OCI-LY1 (cell line): ENCODE measurements at regions not wholly inside any gene's neighbourhood (a gene's known extent, or its start where the extent isn't known, plus 50 kb on each side); places are given as distances from the start of the nearest gene placed in this dataset.

Source experiments
- H2AFZ ChIP-seq: fragments of 200-600 bp; sonication (generic), shearing (Covaris generic); 2 replicates; pipeline ENCODE4 v1.6.0; 2014; ENCODE audit warnings: antibody characterized with exemption, mild to moderate bottlenecking, low read length
- H3F3A ChIP-seq: fragments of 200-600 bp; sonication (generic), shearing (Covaris generic); 2 replicates; pipeline ENCODE4 v1.6.0; 2014; ENCODE audit warnings: mild to moderate bottlenecking, antibody characterized with exemption, low read length, moderate library complexity; ENCODE audit not compliant: insufficient read depth
- H3K27ac ChIP-seq: fragments of 200-600 bp; sonication (generic); 2 replicates; pipeline ENCODE4 v1.5.1; 2014; ENCODE audit warnings: low read length, mixed run types, mild to moderate bottlenecking, low read depth; ENCODE audit not compliant: poor library complexity, severe bottlenecking
- H3K27me3 ChIP-seq: fragments of 200-600 bp; sonication (generic); 2 replicates; pipeline ENCODE4 v1.6.0; 2014; ENCODE audit warnings: antibody characterized with exemption, mild to moderate bottlenecking, low read length, moderate library complexity; ENCODE audit not compliant: insufficient read depth
- H3K36me3 ChIP-seq: fragments of 200-600 bp; sonication (generic); 2 replicates; pipeline ENCODE4 v1.6.1; 2014; ENCODE audit warnings: mild to moderate bottlenecking, antibody characterized with exemption, low read length, moderate library complexity, mixed read lengths; ENCODE audit not compliant: insufficient read depth
- H3K4me1 ChIP-seq: fragments of 200-600 bp; sonication (generic); 2 replicates; pipeline ENCODE4 v1.5.1; 2014; ENCODE audit warnings: mild to moderate bottlenecking, low read length, moderate library complexity; ENCODE audit not compliant: insufficient read depth, severe bottlenecking
- H3K4me2 ChIP-seq: fragments of 200-600 bp; sonication (generic), shearing (Covaris generic); 2 replicates; pipeline ENCODE4 v1.6.1; 2014; ENCODE audit warnings: low read length
- H3K4me3 ChIP-seq: fragments of 200-600 bp; sonication (generic); 2 replicates; pipeline ENCODE4 v1.5.1; 2014; ENCODE audit warnings: low read length, low read depth, mild to moderate bottlenecking, mixed read lengths; ENCODE audit not compliant: poor library complexity, severe bottlenecking
- H3K79me2 ChIP-seq: fragments of 200-600 bp; shearing (Covaris generic); 2 replicates; pipeline ENCODE4 v1.6.1; 2016; ENCODE audit warnings: mixed run types, low read length, mixed read lengths; ENCODE audit not compliant: insufficient read depth
- H3K9ac ChIP-seq: fragments of 200-600 bp; sonication (generic), shearing (Covaris generic); 2 replicates; pipeline ENCODE4 v1.6.1; 2014; ENCODE audit warnings: mild to moderate bottlenecking, low read length, mixed read lengths
- H3K9me2 ChIP-seq: fragments of 200-600 bp; sonication (generic), shearing (Covaris generic); 2 replicates; pipeline ENCODE4 v1.6.1; 2014; ENCODE audit warnings: low read depth, mild to moderate bottlenecking, low read length, mixed read lengths
- H3K9me3 ChIP-seq: fragments of 200-600 bp; shearing (Covaris generic); 2 replicates; pipeline ENCODE4 v1.6.1; 2014; ENCODE audit warnings: low read length, mixed read lengths
- H4K20me1 ChIP-seq: fragments of 200-600 bp; sonication (generic), shearing (Covaris generic); 2 replicates; pipeline ENCODE4 v1.6.0; 2016; ENCODE audit warnings: mild to moderate bottlenecking, low read length; ENCODE audit not compliant: insufficient read depth
- EZH2 ChIP-seq: fragments of 200-600 bp; sonication (generic), shearing (Covaris generic); IDR thresholded peaks from 2 replicates; pipeline ENCODE4 v1.8.0; 2017; ENCODE audit warnings: borderline replicate concordance, mixed run types, mild to moderate bottlenecking, antibody characterized with exemption, low read length, moderate library complexity, mixed read lengths
- TF ChIP-seq, protein P1 (sequence below): fragments of 200-600 bp; sonication (generic), shearing (Covaris generic); IDR thresholded peaks from 2 replicates; pipeline ENCODE4 v1.5.1; 2017; ENCODE audit warnings: mild to moderate bottlenecking, antibody characterized with exemption, low read length, moderate library complexity, mixed read lengths

DNA sequence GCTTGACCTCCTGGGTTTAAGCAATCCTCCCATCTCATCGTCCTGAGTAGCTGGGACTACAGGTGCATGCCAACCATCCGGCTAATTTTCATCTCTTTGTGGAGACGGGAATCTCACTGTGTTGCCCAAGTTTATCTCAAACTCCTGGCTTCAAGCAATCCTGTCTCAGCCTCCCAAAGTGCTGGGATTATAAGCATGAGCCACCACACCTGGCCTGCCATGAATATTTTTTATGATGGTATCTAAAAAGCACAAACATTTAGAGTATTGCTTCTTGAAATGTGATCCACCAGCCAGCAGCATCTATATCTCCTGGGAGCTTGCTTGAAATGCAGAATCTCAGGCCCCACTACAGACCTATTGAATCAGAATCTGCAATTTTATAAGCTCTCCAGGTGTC, 111.2 kb upstream of the CLDN10 start:
- H3K9ac ChIP-seq: no peak overlapping the region
- no peak overlapping the region for H3K4me2 ChIP-seq
- TF ChIP-seq EZH2: no peak
- TF ChIP-seq, protein P1, sequence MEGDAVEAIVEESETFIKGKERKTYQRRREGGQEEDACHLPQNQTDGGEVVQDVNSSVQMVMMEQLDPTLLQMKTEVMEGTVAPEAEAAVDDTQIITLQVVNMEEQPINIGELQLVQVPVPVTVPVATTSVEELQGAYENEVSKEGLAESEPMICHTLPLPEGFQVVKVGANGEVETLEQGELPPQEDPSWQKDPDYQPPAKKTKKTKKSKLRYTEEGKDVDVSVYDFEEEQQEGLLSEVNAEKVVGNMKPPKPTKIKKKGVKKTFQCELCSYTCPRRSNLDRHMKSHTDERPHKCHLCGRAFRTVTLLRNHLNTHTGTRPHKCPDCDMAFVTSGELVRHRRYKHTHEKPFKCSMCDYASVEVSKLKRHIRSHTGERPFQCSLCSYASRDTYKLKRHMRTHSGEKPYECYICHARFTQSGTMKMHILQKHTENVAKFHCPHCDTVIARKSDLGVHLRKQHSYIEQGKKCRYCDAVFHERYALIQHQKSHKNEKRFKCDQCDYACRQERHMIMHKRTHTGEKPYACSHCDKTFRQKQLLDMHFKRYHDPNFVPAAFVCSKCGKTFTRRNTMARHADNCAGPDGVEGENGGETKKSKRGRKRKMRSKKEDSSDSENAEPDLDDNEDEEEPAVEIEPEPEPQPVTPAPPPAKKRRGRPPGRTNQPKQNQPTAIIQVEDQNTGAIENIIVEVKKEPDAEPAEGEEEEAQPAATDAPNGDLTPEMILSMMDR: no peak
- no peaks in the 10 kb centered on the region for H3K79me2 ChIP-seq
- H3K27me3 ChIP-seq: 0 out of 2 replicates have a peak, but pooled peaks cover 5% of the 10 kb centered on the region
- H2AFZ ChIP-seq: no peak overlapping the region
- H3K9me2 ChIP-seq: no peaks in the 10 kb centered on the region
- no peaks in the 10 kb centered on the region for H4K20me1 ChIP-seq
- H3K4me1 ChIP-seq: no peaks in the 10 kb centered on the region
- no peak overlapping the region for H3K4me3 ChIP-seq
- H3K9me3 ChIP-seq: no peaks in the 10 kb centered on the region
- H3K27ac ChIP-seq: no peak overlapping the region
- no peaks in the 10 kb centered on the region for H3K36me3 ChIP-seq
- no peaks in the 10 kb centered on the region for H3F3A ChIP-seq

DNA sequence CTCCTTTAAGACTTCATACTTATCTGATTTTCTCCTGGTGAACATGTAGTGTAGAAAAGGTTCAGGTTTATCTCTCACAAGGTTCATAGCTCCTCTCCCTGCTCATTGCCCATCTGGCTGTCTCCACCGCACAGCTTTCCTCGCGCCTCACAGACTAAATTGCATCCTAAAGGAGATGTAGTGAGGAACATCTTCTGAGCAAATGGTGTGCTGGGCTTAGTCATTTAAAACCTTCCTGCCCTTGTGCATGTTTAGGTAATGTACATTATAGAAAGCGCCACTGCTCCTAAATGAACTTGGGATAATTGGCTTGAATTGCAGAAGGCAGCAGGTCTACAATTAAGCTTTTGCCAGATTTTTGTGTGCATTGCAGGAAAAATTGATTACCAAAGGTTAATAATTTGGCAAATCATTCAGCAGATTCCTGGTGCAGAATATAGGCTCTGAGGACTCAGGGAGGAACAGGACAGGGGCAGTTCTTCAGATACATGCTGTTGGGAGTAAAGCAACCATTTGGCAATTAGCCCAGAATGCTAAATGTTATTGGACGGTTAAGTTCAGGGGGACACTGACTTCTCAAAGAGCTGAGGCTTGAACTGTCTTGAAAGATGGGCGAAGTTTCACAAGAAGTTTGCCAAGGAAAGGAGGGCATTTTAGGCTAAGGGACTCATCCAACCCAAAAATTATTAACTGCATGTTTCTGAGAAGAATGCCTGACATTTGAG, 108.4 kb upstream of the CLDN10 start:
- Histone ChIP-seq H3F3A (no peaks in the 10 kb centered on the region), H4K20me1 (no peaks in the 10 kb centered on the region), H3K27me3 (0 out of 2 replicates have a peak, but pooled peaks cover 5% of the 10 kb centered on the region), H3K27ac (no peak overlapping the region), H3K4me2 (no peak overlapping the region), H3K4me3 (no peak overlapping the region), H3K9me3 (no peaks in the 10 kb centered on the region), H3K4me1 (no peaks in the 10 kb centered on the region), H2AFZ (no peak overlapping the region), H3K36me3 (no peaks in the 10 kb centered on the region), H3K79me2 (no peaks in the 10 kb centered on the region), H3K9me2 (no peaks in the 10 kb centered on the region), H3K9ac (no peak overlapping the region)
- no peak for TF ChIP-seq EZH2
- TF ChIP-seq, protein P1: no peak

DNA sequence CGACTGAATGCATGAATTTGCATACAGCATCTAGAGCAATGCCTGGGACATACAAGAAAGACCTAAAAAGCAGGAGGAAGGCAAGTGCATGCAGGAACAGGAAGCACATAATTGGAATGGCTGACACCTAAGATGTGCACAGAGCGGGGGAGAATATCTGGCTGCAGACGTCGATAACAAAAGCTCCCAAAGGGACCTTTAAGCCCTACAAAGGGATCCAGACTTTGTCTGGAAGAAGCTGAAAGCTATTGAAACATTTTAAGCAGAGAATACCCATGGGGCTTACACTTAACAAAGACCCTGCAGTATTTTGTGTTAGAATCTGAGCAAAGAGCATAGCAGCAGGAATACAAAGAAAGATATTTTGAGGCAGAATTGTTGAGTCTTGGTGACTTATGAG, 107.4 kb upstream of the CLDN10 start:
- H4K20me1 ChIP-seq: no peaks in the 10 kb centered on the region
- H3K9ac ChIP-seq: no peak overlapping the region
- TF ChIP-seq, protein P1: no peak
- TF ChIP-seq EZH2: no peak
- H3K27ac ChIP-seq: no peak overlapping the region
- 0 out of 2 replicates have a peak, but pooled peaks cover 5% of the 10 kb centered on the region for H3K27me3 ChIP-seq
- H3K9me3 ChIP-seq: no peaks in the 10 kb centered on the region
- H3K4me2 ChIP-seq: no peak overlapping the region
- H3K36me3 ChIP-seq: no peaks in the 10 kb centered on the region
- H3F3A ChIP-seq: no peaks in the 10 kb centered on the region
- H3K4me1 ChIP-seq: no peaks in the 10 kb centered on the region
- no peak overlapping the region for H3K4me3 ChIP-seq
- H2AFZ ChIP-seq: no peak overlapping the region
- H3K79me2 ChIP-seq: no peaks in the 10 kb centered on the region
- H3K9me2 ChIP-seq: no peaks in the 10 kb centered on the region
